22Rv1 (cell line): ENCODE measurements at regions not wholly inside any gene's neighbourhood (a gene's known extent, or its start where the extent isn't known, plus 50 kb on each side); places are given as distances from the start of the nearest gene placed in this dataset.

Source experiments
- H3K27ac ChIP-seq: fragments of 450-650 bp; 2 replicates; pipeline ENCODE4 v1.5.1; 2017
- CTCF ChIP-seq: fragments of 450-650 bp; IDR thresholded peaks from 2 replicates; pipeline ENCODE4 v1.5.1; 2017; ENCODE audit warnings: mild to moderate bottlenecking
- ZFX ChIP-seq: fragments of 450-650 bp; IDR thresholded peaks from 2 replicates; pipeline ENCODE4 v1.6.1; 2017; ENCODE audit warnings: antibody characterized with exemption, borderline replicate concordance

GRCh38 chr11:13868710-13869397, 93.7 kb upstream of the SPON1 start:
- H3K27ac ChIP-seq, result no peak overlapping the region
- TF ChIP-seq CTCF, result no peak
- TF ChIP-seq ZFX, result no peak

- TF ChIP-seq CTCF (no peak), ZFX (no peak)
- H3K27ac ChIP-seq, result no peak overlapping the region
Observed at GRCh38 chr11:13869398-13869886, 93.1 kb upstream of the SPON1 start.

GRCh38 chr11:13874597-13874996, 87.9 kb upstream of the SPON1 start:
- H3K27ac ChIP-seq, result no peak overlapping the region
- TF ChIP-seq ZFX, result no peak
- no peak for TF ChIP-seq CTCF

- TF ChIP-seq ZFX (no peak), CTCF (no peak)
- no peak overlapping the region for H3K27ac ChIP-seq
Observed at GRCh38 chr11:13875643-13876042, 86.9 kb upstream of the SPON1 start.

- no peak overlapping the region for H3K27ac ChIP-seq
- no peak for TF ChIP-seq ZFX
- no peak for TF ChIP-seq CTCF
Observed at GRCh38 chr11:13876423-13876822, 86.1 kb upstream of the SPON1 start.

- H3K27ac ChIP-seq, result no peak overlapping the region
- TF ChIP-seq ZFX, result no peak
- TF ChIP-seq CTCF, result no peak
Observed at GRCh38 chr11:13878077-13878476, 84.4 kb upstream of the SPON1 start.

GRCh38 chr11:13880634-13881033, 81.9 kb upstream of the SPON1 start:
- no peak overlapping the region for H3K27ac ChIP-seq
- no peak for TF ChIP-seq CTCF
- no peak for TF ChIP-seq ZFX
